ENCODE measurements at regions not wholly inside any gene's neighbourhood (a gene's known extent, or its start where the extent isn't known, plus 50 kb on each side); places are given as distances from the start of the nearest gene placed in this dataset.

GRCh38 chr6:94548201-94548600, 1029.1 kb upstream of the MANEA start:
- DNase-seq (ENCODE audit: insufficient read length, low spot score) (no peak), FAIRE-seq (no peak)
- TF ChIP-seq POLR2A (IDR thresholded peaks at IDR 0.05; ENCODE audit: low read depth, low read length), result no peak

- FAIRE-seq (no peak), DNase-seq (ENCODE audit: insufficient read length, low spot score) (no peak)
- TF ChIP-seq POLR2A (IDR thresholded peaks at IDR 0.05; ENCODE audit: low read depth, low read length), result no peak
These were observed 1041.5 kb upstream of the MANEA start for GRCh38 chr6:94535798-94536197.

GRCh38 chr6:94511502-94512088, 1065.7 kb upstream of the MANEA start:
- TF ChIP-seq POLR2A (IDR thresholded peaks at IDR 0.05; ENCODE audit: low read depth, low read length), result no peak
- DNase-seq (ENCODE audit: insufficient read length, low spot score) (no peak), FAIRE-seq (no peak)

- TF ChIP-seq POLR2A (IDR thresholded peaks at IDR 0.05; ENCODE audit: low read depth, low read length), result no peak
- DNase-seq (ENCODE audit: insufficient read length, low spot score) (no peak), FAIRE-seq (no peak)
These were observed 1066.5 kb upstream of the MANEA start for GRCh38 chr6:94510877-94511276.

GRCh38 chr6:94501516-94501915, 1075.8 kb upstream of the MANEA start:
- DNase-seq (ENCODE audit: insufficient read length, low spot score) (no peak), FAIRE-seq (no peak)
- TF ChIP-seq POLR2A (IDR thresholded peaks at IDR 0.05; ENCODE audit: low read depth, low read length), result no peak

- no peak for FAIRE-seq
- no peak for TF ChIP-seq POLR2A (IDR thresholded peaks at IDR 0.05; ENCODE audit: low read depth, low read length)
These were observed 1078.7 kb upstream of the EPHA7 start for GRCh38 chr6:94498099-94498498.

GRCh38 chr6:94494500-94494899, 1075.1 kb upstream of the EPHA7 start:
- no peak for DNase-seq (ENCODE audit: insufficient read length, low spot score)
- FAIRE-seq, result no peak
- no peak for TF ChIP-seq POLR2A (IDR thresholded peaks at IDR 0.05; ENCODE audit: low read depth, low read length)

More at GRCh38 chr6:94498099-94498498, 1078.7 kb upstream of the EPHA7 start:
- no peak for DNase-seq (ENCODE audit: insufficient read length, low spot score)

- DNase-seq (ENCODE audit: insufficient read length, low spot score) (no peak), FAIRE-seq (no peak)
- TF ChIP-seq POLR2A (IDR thresholded peaks at IDR 0.05; ENCODE audit: low read depth, low read length), result no peak
These were observed 1068.0 kb upstream of the EPHA7 start for GRCh38 chr6:94487371-94487770.

- TF ChIP-seq POLR2A (IDR thresholded peaks at IDR 0.05; ENCODE audit: low read depth, low read length), result no peak
- FAIRE-seq (no peak), DNase-seq (ENCODE audit: insufficient read length, low spot score) (no peak)
These were observed 1059.0 kb upstream of the EPHA7 start for GRCh38 chr6:94478133-94479005.

- FAIRE-seq, result no peak
- no peak for DNase-seq (ENCODE audit: insufficient read length, low spot score)
- TF ChIP-seq POLR2A (IDR thresholded peaks at IDR 0.05; ENCODE audit: low read depth, low read length), result no peak
These were observed 1049.5 kb upstream of the EPHA7 start for GRCh38 chr6:94468830-94469229.

GRCh38 chr6:94464018-94464510, 1044.7 kb upstream of the EPHA7 start:
- no peak for TF ChIP-seq POLR2A (IDR thresholded peaks at IDR 0.05; ENCODE audit: low read depth, low read length)
- FAIRE-seq (no peak), DNase-seq (ENCODE audit: insufficient read length, low spot score) (no peak)

- DNase-seq (ENCODE audit: insufficient read length, low spot score) (no peak), FAIRE-seq (no peak)
- no peak for TF ChIP-seq POLR2A (IDR thresholded peaks at IDR 0.05; ENCODE audit: low read depth, low read length)
These were observed 1043.9 kb upstream of the EPHA7 start for GRCh38 chr6:94463306-94463705.

- no peak for FAIRE-seq
- no peak for TF ChIP-seq POLR2A (IDR thresholded peaks at IDR 0.05; ENCODE audit: low read depth, low read length)
These were observed 1042.9 kb upstream of the EPHA7 start for GRCh38 chr6:94462231-94462630.

GRCh38 chr6:94456266-94456665, 1036.9 kb upstream of the EPHA7 start:
- FAIRE-seq, result no peak

More at GRCh38 chr6:94462231-94462630, 1042.9 kb upstream of the EPHA7 start:
- DNase-seq (ENCODE audit: insufficient read length, low spot score), result no peak

GRCh38 chr6:94454231-94454630, 1034.9 kb upstream of the EPHA7 start:
- DNase-seq (ENCODE audit: insufficient read length, low spot score) (no peak), FAIRE-seq (no peak)
- no peak for TF ChIP-seq POLR2A (IDR thresholded peaks at IDR 0.05; ENCODE audit: low read depth, low read length)

More at GRCh38 chr6:94456266-94456665, 1036.9 kb upstream of the EPHA7 start:
- TF ChIP-seq POLR2A (IDR thresholded peaks at IDR 0.05; ENCODE audit: low read depth, low read length), result no peak
- DNase-seq (ENCODE audit: insufficient read length, low spot score), result no peak

Measured in H54 (cell line).